Bone marrow (tissue), 2 donors: ENCODE measurements at regions not wholly inside any gene's neighbourhood (a gene's known extent, or its start where the extent isn't known, plus 50 kb on each side); places are given as distances from the start of the nearest gene placed in this dataset.

Experiments used
- DNase-seq, 2 donors: peaks; one replicate each; lab custom pipeline; 2025; lab: John Stamatoyannopoulos, UW

GRCh38 chr17:70875729-70876310 lies 706.5 kb downstream of the KCNJ2 start:
- DNase-seq = no peak

- DNase-seq = no peak
Observed at GRCh38 chr17:70878879-70879278, 709.5 kb downstream of the KCNJ2 start.

DNA sequence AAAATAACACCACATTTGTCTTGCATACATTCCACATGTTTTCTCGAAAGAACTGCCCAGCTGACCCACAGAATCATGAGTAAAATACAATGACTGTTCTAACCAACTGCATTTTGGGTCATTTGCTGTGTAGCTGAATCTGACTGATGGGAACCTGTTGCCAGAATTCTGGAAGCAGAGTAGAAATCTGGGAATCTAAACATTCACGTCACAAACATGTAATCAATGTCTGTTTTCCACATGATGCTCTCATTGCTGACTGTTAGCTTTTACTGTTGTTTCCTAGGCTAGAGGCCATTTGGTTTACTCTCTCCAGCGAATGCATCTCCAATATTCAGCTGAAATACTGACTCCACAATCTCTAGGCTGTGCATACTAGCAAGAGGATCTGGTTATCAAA lies 710.1 kb downstream of the KCNJ2 start:
- no peak for DNase-seq

DNA sequence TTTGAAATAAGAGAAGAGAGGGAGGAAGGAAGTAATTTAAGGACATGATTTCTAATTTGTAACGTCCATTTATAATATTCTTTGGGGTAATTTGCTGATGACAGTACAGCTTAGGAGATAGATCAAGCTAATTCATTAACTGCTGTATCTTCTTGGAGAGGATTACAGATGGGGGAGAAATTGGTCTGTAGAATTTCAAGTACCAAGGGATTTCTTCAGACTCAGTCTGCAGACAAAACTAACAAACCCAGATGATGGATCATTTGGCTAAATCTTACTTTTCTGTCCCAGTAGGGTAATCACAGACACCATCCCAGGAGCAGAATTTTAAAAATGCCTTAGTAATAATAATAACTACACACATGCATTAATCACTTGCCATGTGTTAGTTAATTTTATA lies 711.8 kb downstream of the KCNJ2 start:
- no peak for DNase-seq

DNA sequence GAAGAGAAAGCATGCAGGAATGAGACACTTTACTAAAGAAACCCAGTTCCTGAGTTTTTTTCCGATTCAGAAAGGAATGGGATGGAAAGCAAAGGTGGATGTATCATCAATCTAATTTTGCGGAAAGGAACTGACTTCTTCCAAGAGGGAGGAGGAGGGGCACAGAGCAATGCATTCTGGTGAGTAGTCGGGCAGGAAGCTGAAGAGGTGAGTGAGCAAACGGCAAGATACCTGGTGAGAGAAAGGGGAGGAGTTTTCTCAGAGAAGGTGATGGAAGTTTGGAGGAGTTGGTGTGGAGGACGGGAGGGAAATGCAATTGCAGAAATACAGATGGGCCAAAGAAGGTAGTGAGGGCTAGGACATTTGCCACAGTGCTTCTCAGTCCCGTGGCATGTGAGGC lies 713.2 kb downstream of the KCNJ2 start:
- no peak for DNase-seq

DNA sequence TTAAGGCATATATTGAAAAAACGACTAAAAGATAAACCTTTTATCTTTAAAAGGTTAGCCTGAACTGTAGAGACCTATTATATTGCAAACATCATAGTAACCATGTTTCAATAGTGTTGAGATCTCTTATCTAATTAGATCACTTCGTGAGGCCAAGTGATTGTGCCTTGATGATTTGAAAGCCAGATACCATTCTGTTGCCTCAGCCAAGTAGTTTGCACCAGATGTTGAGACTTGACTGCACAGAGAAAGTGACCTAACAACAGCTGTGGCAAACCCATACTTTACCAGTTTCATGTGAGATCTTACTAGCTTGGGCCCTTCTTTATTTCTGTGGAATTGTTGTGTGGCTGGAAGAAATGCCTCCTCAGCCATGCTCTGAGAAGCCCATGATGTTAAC lies 717.3 kb downstream of the KCNJ2 start:
- DNase-seq = no peak

DNA sequence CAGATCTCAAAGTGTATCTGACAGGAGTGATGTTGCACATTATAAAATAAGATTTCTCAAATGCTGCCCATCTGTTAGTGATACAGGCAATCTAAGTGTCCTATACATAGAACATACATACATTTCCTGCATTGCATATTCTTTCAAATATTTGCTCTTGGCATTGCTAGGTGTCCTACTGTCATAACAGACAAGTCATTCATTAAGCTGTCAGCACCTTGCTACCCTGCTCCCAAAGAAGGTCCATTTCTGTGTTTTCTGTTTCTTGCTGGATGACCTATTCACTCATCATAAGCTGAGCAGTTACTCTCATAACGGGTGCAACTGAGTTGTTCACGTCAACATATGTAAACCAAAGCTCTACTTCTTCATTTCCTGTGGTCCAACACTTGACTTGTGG lies 719.0 kb downstream of the KCNJ2 start:
- DNase-seq = no peak

DNA sequence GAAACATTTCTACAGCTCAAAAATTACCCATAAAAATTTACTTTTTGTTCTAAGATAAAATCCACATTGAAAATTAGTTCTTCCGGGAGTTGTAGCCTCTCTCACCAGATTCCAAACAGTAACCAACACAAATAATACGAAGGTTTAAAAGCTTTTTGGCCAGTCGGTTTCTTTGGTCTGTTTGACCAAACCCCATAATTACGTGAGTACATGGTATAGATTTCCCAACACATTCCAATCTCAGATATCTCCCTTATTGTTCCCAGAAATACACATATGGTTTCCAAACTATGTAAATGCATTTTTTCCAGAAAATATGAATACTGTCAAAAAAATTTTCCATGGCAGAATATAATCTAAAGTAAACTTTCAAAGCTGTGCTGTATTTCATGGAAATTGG lies 722.0 kb downstream of the KCNJ2 start:
- DNase-seq = no peak

DNA sequence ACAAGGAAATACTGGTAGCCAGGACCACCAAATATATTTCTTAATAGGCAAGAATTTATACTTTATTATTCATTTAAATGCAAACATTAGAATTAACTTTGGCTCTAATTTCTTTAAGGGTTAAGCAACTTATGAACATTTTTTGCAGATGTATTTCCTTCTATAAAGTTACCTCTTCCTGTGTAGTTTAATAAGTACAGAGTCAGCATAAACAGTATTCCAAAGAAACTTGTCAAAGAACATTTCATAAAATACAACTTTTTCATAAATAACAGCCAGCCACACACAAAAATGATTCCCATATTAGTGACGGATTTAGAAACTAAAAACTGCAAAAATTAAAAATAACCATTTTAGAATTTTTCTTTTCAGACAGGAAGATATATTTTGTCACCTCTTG lies 723.2 kb downstream of the KCNJ2 start:
- no peak for DNase-seq

GRCh38 chr17:70896843-70897242 lies 727.5 kb downstream of the KCNJ2 start:
- no peak for DNase-seq

DNA sequence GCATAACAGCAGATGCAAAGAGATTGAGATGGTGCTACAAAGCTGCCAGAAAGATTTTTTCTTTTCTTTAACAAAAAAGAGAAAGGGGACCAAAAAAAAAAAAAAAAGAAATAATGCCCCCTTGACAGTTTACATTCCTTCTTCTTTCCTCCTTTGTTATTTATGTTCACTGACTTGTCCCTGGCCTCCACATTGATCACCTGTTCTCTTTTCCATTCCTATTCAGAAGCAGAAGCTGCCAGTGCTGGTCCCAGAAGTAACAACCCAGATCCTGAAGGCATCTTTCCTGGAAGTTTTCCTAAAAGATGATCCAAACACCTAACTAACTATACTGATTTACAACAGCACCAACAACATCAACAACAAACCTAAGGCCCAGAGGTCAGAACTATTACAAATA lies 728.1 kb downstream of the KCNJ2 start:
- no peak for DNase-seq

DNA sequence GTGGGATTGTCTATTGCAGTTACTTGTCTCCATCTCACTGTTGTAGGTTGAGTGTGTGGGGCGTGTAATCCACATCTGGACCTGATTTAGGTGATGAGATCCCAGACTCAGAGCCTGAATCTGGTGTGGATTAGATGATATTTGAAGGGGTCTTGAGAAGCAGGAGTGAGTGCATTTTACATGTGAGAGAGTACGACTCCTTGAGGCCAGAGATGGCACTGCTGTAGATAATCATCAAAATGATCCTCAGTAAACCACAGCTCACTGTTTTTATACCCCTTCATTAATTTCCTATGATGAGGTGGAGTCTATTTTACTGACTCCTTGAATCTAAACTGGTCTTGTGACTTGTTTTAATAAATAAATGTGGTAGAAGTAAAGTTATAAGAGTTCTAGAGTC lies 732.5 kb downstream of the KCNJ2 start:
- no peak for DNase-seq

GRCh38 chr17:70905796-70906195 lies 736.5 kb downstream of the KCNJ2 start:
- DNase-seq = no peak

- DNase-seq = no peak
Observed at GRCh38 chr17:70906808-70907207, 737.5 kb downstream of the KCNJ2 start.

GRCh38 chr17:70912716-70913485 lies 743.6 kb downstream of the KCNJ2 start:
- DNase-seq = no peak

- no peak for DNase-seq
Observed at GRCh38 chr17:70916469-70916868, 747.1 kb downstream of the KCNJ2 start.

- no peak for DNase-seq
Observed at GRCh38 chr17:70919241-70919640, 749.9 kb downstream of the KCNJ2 start.

GRCh38 chr17:70920416-70920815 lies 751.1 kb downstream of the KCNJ2 start:
- no peak for DNase-seq

- no peak for DNase-seq
Observed at GRCh38 chr17:70922268-70922667, 752.9 kb downstream of the KCNJ2 start.

DNA sequence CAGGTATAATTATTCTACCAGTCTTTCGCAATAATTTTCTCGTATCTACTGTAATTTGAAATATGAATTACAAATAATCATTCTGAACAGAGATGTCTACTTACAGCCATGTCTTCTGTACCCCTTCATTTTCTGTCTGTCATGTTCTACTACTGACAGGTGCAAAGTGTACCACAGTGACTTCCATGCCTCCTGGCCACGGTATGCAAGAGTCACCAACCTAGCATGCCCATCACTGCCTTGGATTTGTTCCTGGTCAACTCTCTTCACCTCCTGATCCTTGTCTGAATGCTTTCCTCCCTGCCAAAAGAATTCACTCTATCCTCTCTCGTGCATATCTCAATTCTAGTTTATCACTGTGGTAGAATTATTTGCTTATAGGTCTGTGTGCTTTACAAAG lies 755.4 kb downstream of the KCNJ2 start:
- DNase-seq = no peak

GRCh38 chr17:70929226-70929625 lies 759.9 kb downstream of the KCNJ2 start:
- no peak for DNase-seq

GRCh38 chr17:70934231-70934630 lies 764.9 kb downstream of the KCNJ2 start:
- DNase-seq = no peak

- no peak for DNase-seq
Observed at GRCh38 chr17:70934835-70935234, 765.5 kb downstream of the KCNJ2 start.

- DNase-seq = no peak
Observed at GRCh38 chr17:70936724-70937123, 767.4 kb downstream of the KCNJ2 start.
